ENCODE measurements at regions not wholly inside any gene's neighbourhood (a gene's known extent, or its start where the extent isn't known, plus 50 kb on each side); places are given as distances from the start of the nearest gene placed in this dataset.

- Mint-ChIP-seq H3K4me1 (ENCODE audit: low read depth, unreplicated experiment) (peaks cover 7% of the 10 kb centered on the region), H3K4me3 (ENCODE audit: low read depth, unreplicated experiment) (no peak overlapping the region), H3K27ac (ENCODE audit: unreplicated experiment) (no peak overlapping the region), H3K36me3 (ENCODE audit: insufficient read depth, unreplicated experiment) (no peaks in the 10 kb centered on the region), H3K27me3 (ENCODE audit: unreplicated experiment) (no peaks in the 10 kb centered on the region), H3K9me3 (ENCODE audit: low read depth, unreplicated experiment) (peaks cover 4% of the 10 kb centered on the region)
- BruUV-seq (replicated peaks) = no TSS peak
- CTCF ChIA-PET = interaction anchor here (0.6 kb wide), 2 partner anchors 21 to 370 kb away, joined by 4 to 8 read pairs; no protein-coding TSS in a partner anchor
- no peak for TF ChIP-seq CTCF (IDR thresholded peaks at IDR 0.05; ENCODE audit: unreplicated experiment)
- no peak for DNase-seq
- intact Hi-C loops (cut with micrococcal nuclease; ENCODE audit: unreplicated experiment) = no loop called here
Measured at GRCh38 chr5:99640646-99641045, 711.8 kb upstream of the CHD1 start.

- Mint-ChIP-seq H3K4me3 (ENCODE audit: low read depth, unreplicated experiment) (no peak overlapping the region), H3K27ac (ENCODE audit: unreplicated experiment) (no peak overlapping the region), H3K36me3 (ENCODE audit: insufficient read depth, unreplicated experiment) (no peaks in the 10 kb centered on the region), H3K27me3 (ENCODE audit: unreplicated experiment) (no peaks in the 10 kb centered on the region), H3K4me1 (ENCODE audit: low read depth, unreplicated experiment) (peaks cover under 1% of the 10 kb centered on the region), H3K9me3 (ENCODE audit: low read depth, unreplicated experiment) (peaks cover 4% of the 10 kb centered on the region)
- no TSS peak for BruUV-seq (replicated peaks)
- intact Hi-C loops (cut with micrococcal nuclease; ENCODE audit: unreplicated experiment) = no loop called here
- no peak for DNase-seq
- TF ChIP-seq CTCF (IDR thresholded peaks at IDR 0.05; ENCODE audit: unreplicated experiment) = no peak
- CTCF ChIA-PET = interaction anchor here (0.6 kb wide), 1 partner anchor 371 kb away, joined by 8 read pairs; no protein-coding TSS in a partner anchor
Measured at GRCh38 chr5:99639905-99640304, 711.1 kb upstream of the CHD1 start.

GRCh38 chr5:99636663-99637062, 707.9 kb upstream of the CHD1 start:
- CTCF ChIA-PET = no interaction called here
- TF ChIP-seq CTCF (IDR thresholded peaks at IDR 0.05; ENCODE audit: unreplicated experiment) = no peak
- H3K4me3 Mint-ChIP-seq (ENCODE audit: low read depth, unreplicated experiment) = no peak overlapping the region
- no peaks in the 10 kb centered on the region for H3K4me1 Mint-ChIP-seq (ENCODE audit: low read depth, unreplicated experiment)
- no TSS peak for BruUV-seq (replicated peaks)
- H3K9me3 Mint-ChIP-seq (ENCODE audit: low read depth, unreplicated experiment) = peaks cover 6% of the 10 kb centered on the region
- no peak for DNase-seq
- intact Hi-C loops (cut with micrococcal nuclease; ENCODE audit: unreplicated experiment) = no loop called here
- H3K27me3 Mint-ChIP-seq (ENCODE audit: unreplicated experiment) = no peaks in the 10 kb centered on the region
- H3K36me3 Mint-ChIP-seq (ENCODE audit: insufficient read depth, unreplicated experiment) = no peaks in the 10 kb centered on the region
- no peak overlapping the region for H3K27ac Mint-ChIP-seq (ENCODE audit: unreplicated experiment)

GRCh38 chr5:99621772-99622681, 693.2 kb upstream of the CHD1 start:
- intact Hi-C loops (cut with micrococcal nuclease; ENCODE audit: unreplicated experiment) = no loop called here
- TF ChIP-seq CTCF (IDR thresholded peaks at IDR 0.05; ENCODE audit: unreplicated experiment) = no peak
- DNase-seq = no peak
- BruUV-seq (replicated peaks) = no TSS peak
- no peaks in the 10 kb centered on the region for H3K36me3 Mint-ChIP-seq (ENCODE audit: insufficient read depth, unreplicated experiment)
- H3K4me3 Mint-ChIP-seq (ENCODE audit: low read depth, unreplicated experiment) = no peak overlapping the region
- no peaks in the 10 kb centered on the region for H3K27me3 Mint-ChIP-seq (ENCODE audit: unreplicated experiment)
- CTCF ChIA-PET = no interaction called here
- H3K27ac Mint-ChIP-seq (ENCODE audit: unreplicated experiment) = no peak overlapping the region
- H3K4me1 Mint-ChIP-seq (ENCODE audit: low read depth, unreplicated experiment) = no peaks in the 10 kb centered on the region
- peaks cover under 1% of the 10 kb centered on the region for H3K9me3 Mint-ChIP-seq (ENCODE audit: low read depth, unreplicated experiment)
